Ovary (tissue), 3 donors: ENCODE measurements at regions not wholly inside any gene's neighbourhood (a gene's known extent, or its start where the extent isn't known, plus 50 kb on each side); places are given as distances from the start of the nearest gene placed in this dataset.

Experiments used
- CTCF ChIP-seq, 3 donors: fragments of 450-650 bp in 2 of 3; fragments of 200-600 bp in 1 of 3; IDR thresholded peaks; one replicate each; pipeline versions ENCODE4 v1.5.1 to v1.8.0; 2016 to 2022; ENCODE audit warnings: antibody characterized with exemption in 3 of 3, mild to moderate bottlenecking in 1 of 3
- EP300 ChIP-seq: sonication (generic); formaldehyde crosslinking; IDR thresholded peaks from one replicate; pipeline ENCODE4 v1.6.1; 2017; ENCODE audit warnings: antibody characterized with exemption
- donor health status: DM: no; HTN: no; CAD: no.

- no peak for TF ChIP-seq CTCF (IDR thresholded peaks at IDR 0.05)
- TF ChIP-seq EP300: no peak
Measured at GRCh38 chr1:191142748-191143147, 665.1 kb upstream of the BRINP3 start.
